ENCODE measurements at regions not wholly inside any gene's neighbourhood (a gene's known extent, or its start where the extent isn't known, plus 50 kb on each side); places are given as distances from the start of the nearest gene placed in this dataset.

DNA sequence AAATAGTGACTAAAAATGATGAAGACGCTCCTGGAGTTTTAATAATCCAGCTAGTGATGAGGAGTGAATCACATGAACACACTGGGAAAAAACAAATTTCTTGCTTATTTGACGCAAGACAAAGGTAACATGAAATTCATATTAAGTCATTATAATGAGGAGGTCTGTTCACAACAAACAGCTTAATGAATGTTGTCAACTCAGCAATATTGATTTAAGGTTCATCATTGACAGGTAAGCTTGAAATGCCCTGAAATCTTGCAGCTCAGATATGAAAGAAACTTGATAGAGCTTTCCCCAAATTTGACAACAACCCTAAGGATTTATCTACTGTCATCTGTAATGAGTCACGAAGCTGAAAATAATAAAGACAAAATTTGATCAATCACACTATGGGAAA is 108.1 kb upstream of the SELENOK start:
- DNase-seq (ENCODE audit: low read depth, low spot score) = no peak
- H3K4me3 ChIP-seq (ENCODE audit: low read depth, low read length) = no peak overlapping the region
- ChIA-PET POLR2A (no interaction called here), CTCF (no interaction called here)
- TF ChIP-seq, protein P1, sequence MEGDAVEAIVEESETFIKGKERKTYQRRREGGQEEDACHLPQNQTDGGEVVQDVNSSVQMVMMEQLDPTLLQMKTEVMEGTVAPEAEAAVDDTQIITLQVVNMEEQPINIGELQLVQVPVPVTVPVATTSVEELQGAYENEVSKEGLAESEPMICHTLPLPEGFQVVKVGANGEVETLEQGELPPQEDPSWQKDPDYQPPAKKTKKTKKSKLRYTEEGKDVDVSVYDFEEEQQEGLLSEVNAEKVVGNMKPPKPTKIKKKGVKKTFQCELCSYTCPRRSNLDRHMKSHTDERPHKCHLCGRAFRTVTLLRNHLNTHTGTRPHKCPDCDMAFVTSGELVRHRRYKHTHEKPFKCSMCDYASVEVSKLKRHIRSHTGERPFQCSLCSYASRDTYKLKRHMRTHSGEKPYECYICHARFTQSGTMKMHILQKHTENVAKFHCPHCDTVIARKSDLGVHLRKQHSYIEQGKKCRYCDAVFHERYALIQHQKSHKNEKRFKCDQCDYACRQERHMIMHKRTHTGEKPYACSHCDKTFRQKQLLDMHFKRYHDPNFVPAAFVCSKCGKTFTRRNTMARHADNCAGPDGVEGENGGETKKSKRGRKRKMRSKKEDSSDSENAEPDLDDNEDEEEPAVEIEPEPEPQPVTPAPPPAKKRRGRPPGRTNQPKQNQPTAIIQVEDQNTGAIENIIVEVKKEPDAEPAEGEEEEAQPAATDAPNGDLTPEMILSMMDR (IDR thresholded peaks at IDR 0.05; ENCODE audit: insufficient read depth, low read length, missing control alignments) = no peak

DNA sequence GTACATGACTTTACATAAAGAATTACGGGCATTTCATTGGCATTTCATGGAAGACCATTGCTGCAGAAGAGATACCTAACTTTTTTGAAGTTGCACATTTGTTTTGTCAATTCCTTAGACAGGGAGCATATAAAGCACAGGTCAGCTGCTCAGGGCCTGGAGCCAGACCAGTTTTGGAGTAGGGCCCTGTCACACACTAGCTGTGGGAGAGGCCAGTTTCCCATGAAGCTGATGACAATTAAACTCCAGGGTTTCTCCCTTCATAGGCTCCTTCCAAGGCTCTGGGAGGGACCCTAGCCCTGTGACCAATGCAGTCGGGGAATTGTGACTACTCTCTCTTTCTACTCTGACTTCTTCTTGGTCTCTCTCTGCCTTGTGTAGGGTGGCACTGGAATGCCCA is 107.3 kb upstream of the SELENOK start:
- TF ChIP-seq, protein P1 (IDR thresholded peaks at IDR 0.05; ENCODE audit: insufficient read depth, low read length, missing control alignments) = no peak
- DNase-seq (ENCODE audit: low read depth, low spot score) = no peak
- ChIA-PET CTCF (no interaction called here), POLR2A (no interaction called here)
- no peak overlapping the region for H3K4me3 ChIP-seq (ENCODE audit: low read depth, low read length)

DNA sequence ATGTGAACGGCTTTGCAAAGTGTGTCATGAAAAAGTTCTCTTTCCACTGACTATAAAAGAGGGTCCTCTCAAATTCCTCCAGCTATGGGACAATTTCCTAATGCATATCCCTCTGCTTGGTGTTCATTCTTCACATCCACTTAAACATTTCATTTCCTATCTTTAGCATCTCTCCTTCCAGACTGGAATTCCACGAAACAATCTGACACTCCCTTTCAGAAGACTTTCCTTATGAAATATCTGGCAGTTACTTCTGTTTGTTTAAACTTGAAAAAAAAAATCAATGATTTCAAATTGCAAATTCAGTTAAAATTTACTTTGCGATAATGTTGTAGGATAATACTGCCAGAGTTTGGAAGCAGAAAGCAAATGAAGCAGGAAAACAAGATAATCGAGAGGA is 105.8 kb upstream of the SELENOK start:
- ChIA-PET POLR2A (no interaction called here), CTCF (no interaction called here)
- H3K4me3 ChIP-seq (ENCODE audit: low read depth, low read length) = no peak overlapping the region
- TF ChIP-seq, protein P1 (IDR thresholded peaks at IDR 0.05; ENCODE audit: insufficient read depth, low read length, missing control alignments) = no peak
- DNase-seq (ENCODE audit: low read depth, low spot score) = no peak

DNA sequence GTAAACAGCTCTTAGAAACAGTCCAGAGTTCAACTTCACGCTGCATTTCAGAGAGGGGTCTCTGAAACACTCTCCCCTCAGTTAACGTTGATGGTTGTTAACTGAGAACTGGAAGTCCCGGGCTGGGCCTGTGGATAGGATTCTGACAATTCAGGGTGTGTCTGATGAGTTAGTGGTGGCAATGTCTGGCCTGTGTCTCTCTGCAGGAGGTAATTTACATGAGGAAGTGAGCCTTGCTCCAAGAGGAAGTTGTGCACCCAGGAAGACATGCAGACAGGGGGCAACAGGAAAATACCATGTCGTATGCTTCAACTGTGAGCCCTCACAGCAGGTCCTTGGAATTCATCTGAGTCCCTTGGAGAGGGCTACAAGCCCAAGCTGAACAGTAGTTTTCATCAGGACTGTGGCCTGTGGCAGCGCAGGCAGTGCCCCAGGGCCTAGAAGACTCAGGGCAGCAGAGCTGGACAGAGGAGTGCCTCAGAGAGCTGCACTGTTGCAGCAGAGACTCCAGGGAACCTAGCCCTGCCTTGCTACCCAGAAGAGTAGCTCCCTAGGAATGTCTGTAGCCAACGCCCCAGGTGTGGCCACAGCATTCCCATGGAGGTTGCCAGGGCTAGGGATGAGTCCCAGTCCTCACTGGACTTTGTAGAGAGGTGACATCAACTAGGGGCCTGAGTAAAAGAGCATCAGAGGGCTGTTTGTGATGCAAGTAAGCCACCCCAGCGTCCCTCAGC is 104.6 kb upstream of the SELENOK start:
- CTCF ChIA-PET = no interaction called here
- POLR2A ChIA-PET = no interaction called here
- TF ChIP-seq, protein P1 (IDR thresholded peaks at IDR 0.05; ENCODE audit: insufficient read depth, low read length, missing control alignments) = no peak
- no peak overlapping the region for H3K4me3 ChIP-seq (ENCODE audit: low read depth, low read length)
- DNase-seq (ENCODE audit: low read depth, low spot score) = no peak

DNA sequence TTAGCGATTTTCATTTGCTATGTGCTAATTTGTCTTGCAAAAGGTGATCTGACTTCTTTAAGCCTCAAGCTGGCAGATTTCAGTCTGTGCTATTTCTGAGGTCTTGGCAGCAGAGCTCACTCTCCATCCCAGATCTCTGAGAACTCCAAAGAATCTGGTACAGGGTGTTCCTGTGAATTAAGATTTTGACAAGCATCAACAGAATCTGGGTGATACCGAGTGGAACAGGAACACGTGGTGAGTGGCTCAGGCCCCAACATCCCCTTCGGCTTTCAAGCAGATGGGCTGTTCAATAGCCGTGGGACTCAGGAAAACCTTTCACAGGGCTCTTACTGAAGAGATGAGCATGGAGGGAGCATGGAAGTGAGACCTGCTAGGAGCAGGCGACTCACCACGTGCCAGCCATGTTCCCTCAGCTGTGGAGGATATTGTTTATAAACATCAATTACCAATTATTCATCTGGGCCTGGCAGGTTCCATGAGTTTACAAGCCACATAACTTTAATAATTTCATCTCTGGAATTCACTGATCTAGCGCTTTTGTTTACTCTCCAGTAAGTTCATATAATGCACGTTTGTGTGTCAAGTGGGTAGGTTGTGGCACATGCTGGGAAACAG is 103.4 kb upstream of the SELENOK start:
- TF ChIP-seq, protein P1 (IDR thresholded peaks at IDR 0.05; ENCODE audit: insufficient read depth, low read length, missing control alignments) = no peak
- DNase-seq (ENCODE audit: low read depth, low spot score) = no peak
- H3K4me3 ChIP-seq (ENCODE audit: low read depth, low read length) = no peak overlapping the region
- POLR2A ChIA-PET = no interaction called here
- CTCF ChIA-PET = no interaction called here

DNA sequence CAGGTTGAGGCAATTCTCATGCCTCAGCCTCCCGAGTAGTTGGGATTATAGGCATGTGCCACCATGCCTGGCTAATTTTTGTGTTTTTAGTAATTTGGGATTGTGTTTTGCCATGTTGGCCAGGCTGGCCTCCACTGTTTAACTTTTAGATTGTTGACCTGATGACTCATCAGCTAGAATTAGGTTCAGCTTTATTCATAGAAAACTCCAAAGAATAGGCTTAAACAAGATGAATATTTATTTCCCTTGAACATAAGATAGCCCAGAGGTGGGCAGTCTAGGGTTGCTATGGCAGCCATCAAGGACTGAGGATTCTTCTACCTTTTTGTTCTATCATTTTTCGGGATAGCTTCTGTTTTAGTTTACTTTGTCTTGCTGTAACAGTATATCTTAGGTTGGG is 99.6 kb upstream of the SELENOK start:
- ChIA-PET POLR2A (no interaction called here), CTCF (no interaction called here)
- H3K4me3 ChIP-seq (ENCODE audit: low read depth, low read length) = no peak overlapping the region
- no peak for DNase-seq (ENCODE audit: low read depth, low spot score)
- TF ChIP-seq, protein P1 (IDR thresholded peaks at IDR 0.05; ENCODE audit: insufficient read depth, low read length, missing control alignments) = no peak
